ENCODE measurements at regions not wholly inside any gene's neighbourhood (a gene's known extent, or its start where the extent isn't known, plus 50 kb on each side); places are given as distances from the start of the nearest gene placed in this dataset.

- H3K4me3 ChIP-seq (ENCODE audit: low read length), result no peak overlapping the region
- DNase-seq (ENCODE audit: low read depth), result no peak
- no peak for TF ChIP-seq CTCF (conservative IDR thresholded peaks at IDR 0.05; ENCODE audit: low read length)
Measured at GRCh38 chr20:63065911-63066310, 59.1 kb upstream of the BHLHE23 start.

- TF ChIP-seq CTCF (conservative IDR thresholded peaks at IDR 0.05; ENCODE audit: low read length), result no peak
- H3K4me3 ChIP-seq (ENCODE audit: low read length), result no peak overlapping the region
- no peak for DNase-seq (ENCODE audit: low read depth)
Measured at GRCh38 chr20:63064745-63065711, 58.3 kb upstream of the BHLHE23 start.

GRCh38 chr20:63064310-63064709 lies 57.5 kb upstream of the BHLHE23 start:
- TF ChIP-seq CTCF (conservative IDR thresholded peaks at IDR 0.05; ENCODE audit: low read length), result no peak
- no peak for DNase-seq (ENCODE audit: low read depth)
- no peak overlapping the region for H3K4me3 ChIP-seq (ENCODE audit: low read length)

GRCh38 chr20:63062188-63063140 lies 55.7 kb upstream of the BHLHE23 start:
- no peak for DNase-seq (ENCODE audit: low read depth)
- H3K4me3 ChIP-seq (ENCODE audit: low read length), result no peak overlapping the region
- no peak for TF ChIP-seq CTCF (conservative IDR thresholded peaks at IDR 0.05; ENCODE audit: low read length)

GRCh38 chr20:63061771-63062100 lies 55.0 kb upstream of the BHLHE23 start:
- TF ChIP-seq CTCF (conservative IDR thresholded peaks at IDR 0.05; ENCODE audit: low read length), result no peak
- DNase-seq (ENCODE audit: low read depth), result no peak
- H3K4me3 ChIP-seq (ENCODE audit: low read length), result no peak overlapping the region

- DNase-seq (ENCODE audit: low read depth), result no peak
- no peak for TF ChIP-seq CTCF (conservative IDR thresholded peaks at IDR 0.05; ENCODE audit: low read length)
- no peak overlapping the region for H3K4me3 ChIP-seq (ENCODE audit: low read length)
Measured at GRCh38 chr20:63061051-63061770, 54.4 kb upstream of the BHLHE23 start.

Data from AG10803 (cell line).